Stimulated activated CD4-positive, alpha-beta T cell treated with anti-CD3 and anti-CD28 coated beads, Interleukin-12 subunit alpha, Interleukin-12 subunit beta, amount 100 ng/mL, for 4 hours (primary cell): ENCODE measurements at regions not wholly inside any gene's neighbourhood (a gene's known extent, or its start where the extent isn't known, plus 50 kb on each side); places are given as distances from the start of the nearest gene placed in this dataset.
"Not testable (repeated sequence)": the region's sequence is repeated elsewhere in the genome, so short reads cannot be mapped to it uniquely, and the experiment has no call there.

ENCODE experiments used
- DNase-seq: peaks from one replicate; pipeline ENCODE4 v3.0.0-alpha.2; 2020

GRCh38 chr4:11111876-11112275 lies 316.8 kb downstream of the HS3ST1 start:
- no peak for DNase-seq

DNA sequence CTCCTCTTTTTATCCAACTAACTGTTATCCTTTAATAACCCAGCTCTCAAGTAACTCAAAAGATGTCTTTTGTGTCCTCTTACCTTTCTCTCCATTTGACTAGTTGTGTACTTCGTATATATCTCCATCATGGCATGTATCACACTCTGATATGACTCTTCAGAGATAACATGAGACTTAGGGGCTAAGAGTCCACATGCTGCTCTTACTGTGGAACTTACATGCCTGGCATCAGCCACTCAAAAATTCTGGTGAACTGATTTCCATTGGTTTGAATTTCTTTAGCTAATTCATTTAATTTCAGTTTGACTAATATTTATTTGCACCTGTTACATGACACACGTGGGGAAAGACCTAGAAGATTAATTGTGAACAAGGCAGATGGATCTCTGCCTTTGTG lies 317.3 kb downstream of the HS3ST1 start:
- no peak for DNase-seq

GRCh38 chr4:11106759-11107158 lies 321.9 kb downstream of the HS3ST1 start:
- no peak for DNase-seq

- DNase-seq, result no peak
Measured at GRCh38 chr4:11106190-11106589, 322.5 kb downstream of the HS3ST1 start.

- DNase-seq, result no peak
Measured at GRCh38 chr4:11105715-11106114, 323.0 kb downstream of the HS3ST1 start.

DNA sequence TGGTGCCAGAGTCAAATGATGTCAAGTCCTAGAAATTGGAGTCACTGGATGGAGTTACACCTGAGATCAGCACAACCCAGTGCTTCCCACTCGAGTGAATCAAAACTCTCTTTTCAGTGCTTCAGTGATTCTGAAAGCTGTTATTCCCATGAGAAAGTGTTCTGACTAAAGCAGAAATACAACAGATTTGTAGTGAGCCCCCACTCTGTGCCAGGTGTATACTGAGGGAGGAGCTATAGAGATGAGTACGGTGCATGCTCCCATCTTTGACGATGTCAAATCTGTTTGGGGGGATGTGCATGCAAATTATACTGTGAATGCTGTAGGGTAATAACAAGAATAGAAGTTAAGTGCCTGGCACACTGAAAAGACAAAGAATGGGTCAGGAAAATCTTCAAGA lies 330.2 kb downstream of the HS3ST1 start:
- no peak for DNase-seq

- DNase-seq, result no peak
Measured at GRCh38 chr4:11097725-11098124, 331.0 kb downstream of the HS3ST1 start.

DNA sequence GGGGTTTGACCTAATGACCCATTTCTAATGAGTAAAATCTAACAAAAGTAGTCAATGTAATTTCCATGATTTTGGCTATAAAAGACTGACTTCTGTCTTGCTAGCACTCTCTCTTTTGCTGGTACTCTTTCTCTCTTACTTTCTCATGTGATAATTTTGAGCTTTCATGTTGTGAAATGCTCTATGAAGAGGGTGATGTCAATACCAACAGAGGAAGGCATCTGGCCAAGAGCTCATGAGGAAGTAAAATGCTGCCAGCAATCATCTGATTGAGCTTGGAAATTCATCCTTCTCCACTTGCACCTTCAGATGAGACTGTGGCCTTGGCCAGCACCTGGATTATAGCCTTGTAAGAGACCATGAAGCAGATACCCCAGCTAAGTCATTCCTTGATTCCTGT lies 347.7 kb downstream of the HS3ST1 start:
- no peak for DNase-seq

- DNase-seq, result no peak
Measured at GRCh38 chr4:11079171-11079570, 349.5 kb downstream of the HS3ST1 start.

GRCh38 chr4:11074581-11075241 lies 354.0 kb downstream of the HS3ST1 start:
- no peak for DNase-seq

GRCh38 chr4:11073621-11074051 lies 355.1 kb downstream of the HS3ST1 start:
- DNase-seq, result no peak

GRCh38 chr4:11072999-11073398 lies 355.7 kb downstream of the HS3ST1 start:
- DNase-seq, result no peak

DNA sequence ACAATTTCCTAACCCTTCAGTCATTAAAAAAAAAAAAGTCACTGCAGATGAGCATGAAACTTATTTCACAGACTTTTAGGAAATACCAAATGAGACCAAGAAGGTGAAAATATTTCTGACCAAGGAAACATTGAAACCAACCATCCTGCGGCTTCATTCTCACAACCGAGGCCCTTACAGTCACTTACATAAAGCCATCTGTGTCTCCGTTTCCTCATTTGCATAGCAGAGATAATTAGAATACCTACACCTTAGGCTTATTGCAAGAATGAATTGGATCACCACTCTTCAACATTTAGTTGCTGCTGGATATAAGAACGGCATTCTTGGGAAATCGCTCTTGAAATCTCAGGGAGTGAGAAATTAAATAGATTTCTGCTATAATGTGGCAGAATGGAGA lies 356.2 kb downstream of the HS3ST1 start:
- no peak for DNase-seq

DNA sequence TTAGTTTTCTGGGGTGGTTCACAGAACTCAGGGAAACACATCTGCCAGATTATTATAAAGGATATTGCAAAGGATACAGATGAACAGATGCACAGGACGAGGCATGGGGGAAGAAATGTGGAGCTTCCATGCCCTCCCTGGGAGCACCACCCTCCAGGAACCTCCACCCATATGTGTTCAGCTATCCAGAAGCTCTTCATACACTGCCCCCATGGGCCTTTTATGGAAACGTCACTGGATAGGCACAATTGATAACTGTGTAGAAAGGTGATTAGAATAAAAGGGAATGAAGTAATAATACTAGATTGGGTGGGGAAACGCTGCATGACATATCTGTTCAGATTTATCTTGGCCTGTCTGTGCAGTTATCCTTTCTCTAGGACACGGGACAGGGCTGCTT lies 357.9 kb downstream of the HS3ST1 start:
- no peak for DNase-seq

- DNase-seq, result no peak
Measured at GRCh38 chr4:11069581-11070211, 359.0 kb downstream of the HS3ST1 start.

DNA sequence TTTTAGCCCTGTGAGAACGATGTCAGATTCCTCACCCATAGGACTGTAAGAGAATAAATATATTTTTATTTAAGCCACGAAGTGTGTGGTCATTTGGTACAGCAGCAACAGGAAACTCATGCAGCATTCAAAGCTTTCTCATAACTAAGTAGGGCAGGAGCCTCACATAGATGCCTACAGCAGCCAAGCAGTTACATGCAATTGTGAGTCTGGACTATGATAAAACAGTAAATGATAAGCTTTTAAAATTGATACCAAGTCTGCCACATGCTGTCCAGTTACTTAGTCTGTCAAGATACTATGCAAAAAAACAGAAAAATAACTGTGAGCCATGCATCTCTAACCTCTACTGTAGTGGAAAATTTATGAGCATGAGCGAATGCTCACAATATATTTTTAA lies 359.6 kb downstream of the HS3ST1 start:
- DNase-seq, result no peak

DNA sequence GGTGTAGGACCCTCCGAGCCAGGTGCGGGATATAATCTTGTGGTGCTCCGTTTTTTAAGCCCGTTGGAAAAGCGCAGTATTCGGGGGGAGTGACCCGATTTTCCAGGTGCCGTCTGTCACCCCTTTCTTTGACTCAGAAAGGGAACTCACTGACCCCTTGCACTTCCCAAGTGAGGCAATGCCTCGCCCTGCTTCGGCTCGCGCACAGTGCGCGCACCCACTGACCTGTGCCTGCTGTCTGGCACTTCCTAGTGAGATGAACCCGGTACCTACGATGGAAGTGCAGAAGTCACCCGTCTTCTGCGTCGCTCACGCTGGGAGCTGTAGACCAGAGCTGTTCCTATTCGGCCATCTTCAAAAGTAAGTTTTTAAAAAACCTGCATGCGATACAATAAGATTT lies 362.1 kb downstream of the HS3ST1 start:
- not testable (repeated sequence) for DNase-seq

DNA sequence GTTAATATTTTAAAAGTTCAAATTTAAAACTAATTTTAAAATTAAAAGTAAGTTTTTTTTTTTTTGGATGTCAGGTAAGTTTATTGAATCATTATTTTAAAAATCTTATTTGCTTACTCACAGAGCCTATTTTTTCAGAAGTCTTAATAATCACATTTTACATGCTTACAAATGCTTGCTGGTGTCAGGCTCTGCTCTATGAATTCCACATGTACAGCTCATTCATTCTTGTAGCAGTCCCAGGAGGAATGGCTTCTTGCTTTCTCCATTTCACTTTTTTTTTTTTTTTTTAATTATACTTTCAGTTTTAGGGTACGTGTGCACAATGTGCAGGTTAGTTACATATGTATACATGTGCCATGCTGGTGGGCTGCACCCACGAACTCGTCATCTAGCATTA lies 368.1 kb downstream of the HS3ST1 start:
- not testable (repeated sequence) for DNase-seq

DNA sequence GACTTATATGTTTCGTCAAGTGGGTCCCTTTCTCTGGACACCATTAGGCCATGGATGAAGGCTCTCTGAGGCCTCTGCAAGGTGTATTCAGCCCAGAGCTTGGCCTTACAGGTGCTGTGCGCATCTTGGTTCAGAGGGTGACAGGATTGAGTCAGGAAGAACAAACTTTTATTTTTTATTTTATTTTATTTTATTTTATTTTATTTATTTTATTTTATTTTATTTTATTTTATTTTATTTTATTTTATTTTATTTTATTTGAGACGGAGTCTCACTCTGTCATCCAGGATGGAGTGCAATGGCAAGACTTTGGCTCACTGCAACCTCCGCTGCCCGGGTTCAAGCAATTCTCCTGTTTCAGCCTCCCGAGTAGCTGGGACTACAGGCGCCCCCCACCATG lies 370.4 kb upstream of the CLNK start:
- DNase-seq, result not testable (repeated sequence)

DNA sequence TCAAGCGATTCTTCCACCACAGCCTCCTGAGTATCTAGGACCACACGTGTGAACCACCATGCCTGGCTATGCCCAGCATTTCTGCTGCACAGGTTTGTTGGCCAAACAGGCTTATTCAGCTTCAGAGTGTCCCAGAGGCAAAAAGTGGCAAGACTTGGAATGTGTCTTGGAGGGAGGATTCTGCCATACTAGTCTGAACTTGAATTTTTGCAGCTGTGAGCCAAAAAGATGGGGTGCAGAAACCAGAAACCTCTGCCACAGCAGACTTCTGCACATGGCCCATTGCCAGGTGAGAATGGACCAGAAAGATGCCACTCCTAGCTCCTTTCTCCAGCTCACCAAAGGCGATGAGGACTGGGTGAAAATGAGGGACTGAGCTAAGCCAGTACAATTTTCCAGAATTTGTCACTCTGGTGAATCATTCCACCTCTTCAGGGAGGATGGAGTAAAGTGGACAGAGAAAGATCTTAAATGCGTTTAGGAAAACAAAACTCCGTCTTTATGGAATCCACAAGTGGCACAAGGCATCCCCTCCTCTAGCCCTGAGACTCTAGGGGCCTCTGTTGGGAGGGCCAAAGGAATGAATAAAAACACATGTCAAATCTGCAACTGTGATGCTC lies 369.1 kb upstream of the CLNK start:
- DNase-seq, result no peak

DNA sequence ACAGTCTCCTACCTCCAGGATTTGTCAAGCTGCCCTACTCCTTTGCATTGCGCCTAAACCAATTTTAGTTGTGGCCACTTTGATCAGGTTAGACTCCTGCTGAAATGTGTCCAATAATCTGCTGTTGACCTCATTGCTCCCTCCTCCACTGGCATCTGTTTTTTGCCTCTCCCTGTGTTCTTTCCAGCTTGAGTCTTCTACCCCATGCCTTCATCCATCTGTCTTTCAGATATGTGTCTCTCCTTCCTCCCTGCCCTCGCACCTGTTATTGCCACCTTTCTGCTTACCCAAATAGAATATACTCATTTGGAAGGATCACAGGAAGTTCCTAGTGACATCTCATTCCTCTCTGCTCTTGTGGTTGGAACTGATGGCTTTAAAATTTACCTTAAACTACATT lies 366.6 kb upstream of the CLNK start:
- no peak for DNase-seq

DNA sequence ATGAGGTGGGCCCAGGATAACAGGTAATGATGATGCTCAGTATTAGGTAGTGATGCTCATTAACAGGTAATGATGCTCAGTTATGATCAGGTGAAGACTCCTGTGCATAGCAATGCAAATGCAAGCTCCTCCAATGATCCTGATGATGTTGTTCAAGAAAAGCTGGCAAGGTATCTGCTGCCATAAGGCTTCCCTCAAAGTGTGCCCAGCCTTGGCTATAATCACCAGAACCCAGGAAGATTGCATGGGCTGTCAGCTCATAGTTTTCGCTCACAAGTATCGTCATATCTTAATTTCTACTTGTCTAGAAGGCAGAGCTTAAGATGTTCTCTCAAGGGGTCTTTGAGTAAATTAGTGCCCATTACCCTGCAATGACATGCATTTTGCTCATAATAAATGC lies 366.2 kb upstream of the CLNK start:
- no peak for DNase-seq

DNA sequence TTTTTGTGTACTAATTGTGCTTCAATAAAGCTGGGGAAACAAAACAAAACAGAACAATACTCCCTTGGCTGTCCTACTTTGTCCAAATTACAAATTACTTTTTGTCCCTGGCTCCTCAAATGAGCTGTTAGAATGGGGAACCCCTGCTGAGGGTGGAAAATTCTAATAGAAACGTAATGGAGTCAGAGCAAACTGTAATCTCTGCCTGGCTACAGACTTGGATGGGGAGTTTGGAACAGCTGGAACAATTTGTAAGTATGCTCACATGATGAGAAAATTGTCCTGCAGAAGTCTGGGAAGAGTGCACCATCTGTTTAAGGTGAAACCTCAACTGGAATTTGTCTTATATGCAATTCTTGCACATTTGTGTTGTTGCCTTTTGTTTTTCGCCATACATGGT lies 364.4 kb upstream of the CLNK start:
- DNase-seq, result no peak

DNA sequence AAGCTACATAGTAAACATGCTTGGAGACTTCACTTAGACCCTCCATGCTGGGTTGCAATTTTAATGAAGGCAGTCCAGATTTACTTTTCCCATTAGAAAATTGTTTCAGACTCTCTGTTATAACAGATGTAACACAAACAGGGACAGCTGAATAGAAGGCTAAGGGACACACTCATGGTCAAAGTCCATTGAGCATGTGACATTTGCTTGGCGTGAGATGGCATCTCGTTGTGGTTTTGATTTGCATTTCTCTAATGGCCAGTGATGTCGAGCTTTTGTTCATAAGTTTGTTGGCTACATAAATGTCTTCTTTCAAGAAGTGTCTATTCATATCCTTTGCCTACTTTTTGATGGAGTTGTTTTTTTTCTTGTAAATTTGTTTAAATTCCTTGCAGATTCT lies 358.2 kb upstream of the CLNK start:
- DNase-seq, result no peak
